Large intestine (tissue), 3 donors: ENCODE measurements at regions not wholly inside any gene's neighbourhood (a gene's known extent, or its start where the extent isn't known, plus 50 kb on each side); places are given as distances from the start of the nearest gene placed in this dataset.

Experiments
- DNase-seq, 2 donors: peaks; one replicate each; pipeline versions ENCODE4 v3.0.0 to v3.0.0-alpha.2; 2013
- H3K27ac ChIP-seq: one replicate; pipeline ENCODE4 v1.5.1; 2013; ENCODE audit warnings: low read length
- H3K27me3 ChIP-seq: 2 replicates; pipeline ENCODE4 v1.6.1; 2013; ENCODE audit warnings: low read length; ENCODE audit not compliant: control insufficient read depth, insufficient read depth
- H3K36me3 ChIP-seq: 2 replicates; pipeline ENCODE4 v1.6.1; 2013; ENCODE audit warnings: low read length; ENCODE audit not compliant: control insufficient read depth, insufficient read depth
- H3K4me1 ChIP-seq: one replicate; pipeline ENCODE4 v1.6.1; 2013; ENCODE audit warnings: low read length; ENCODE audit not compliant: control insufficient read depth, insufficient read depth
- H3K4me3 ChIP-seq: one replicate; pipeline ENCODE4 v1.5.1; 2013; ENCODE audit warnings: low read length
- H3K9me3 ChIP-seq: one replicate; pipeline ENCODE4 v1.6.1; 2013; ENCODE audit warnings: mild to moderate bottlenecking, low read depth, low read length, moderate library complexity; ENCODE audit not compliant: control insufficient read depth
- WGBS: methylation state at CpG from one replicate; pipeline ENCODE4 v1.1.5; 2013; ENCODE audit warnings: low lambda C conversion rate; ENCODE audit not compliant: insufficient coverage; 5-methylcytosine and 5-hydroxymethylcytosine counted together

DNA sequence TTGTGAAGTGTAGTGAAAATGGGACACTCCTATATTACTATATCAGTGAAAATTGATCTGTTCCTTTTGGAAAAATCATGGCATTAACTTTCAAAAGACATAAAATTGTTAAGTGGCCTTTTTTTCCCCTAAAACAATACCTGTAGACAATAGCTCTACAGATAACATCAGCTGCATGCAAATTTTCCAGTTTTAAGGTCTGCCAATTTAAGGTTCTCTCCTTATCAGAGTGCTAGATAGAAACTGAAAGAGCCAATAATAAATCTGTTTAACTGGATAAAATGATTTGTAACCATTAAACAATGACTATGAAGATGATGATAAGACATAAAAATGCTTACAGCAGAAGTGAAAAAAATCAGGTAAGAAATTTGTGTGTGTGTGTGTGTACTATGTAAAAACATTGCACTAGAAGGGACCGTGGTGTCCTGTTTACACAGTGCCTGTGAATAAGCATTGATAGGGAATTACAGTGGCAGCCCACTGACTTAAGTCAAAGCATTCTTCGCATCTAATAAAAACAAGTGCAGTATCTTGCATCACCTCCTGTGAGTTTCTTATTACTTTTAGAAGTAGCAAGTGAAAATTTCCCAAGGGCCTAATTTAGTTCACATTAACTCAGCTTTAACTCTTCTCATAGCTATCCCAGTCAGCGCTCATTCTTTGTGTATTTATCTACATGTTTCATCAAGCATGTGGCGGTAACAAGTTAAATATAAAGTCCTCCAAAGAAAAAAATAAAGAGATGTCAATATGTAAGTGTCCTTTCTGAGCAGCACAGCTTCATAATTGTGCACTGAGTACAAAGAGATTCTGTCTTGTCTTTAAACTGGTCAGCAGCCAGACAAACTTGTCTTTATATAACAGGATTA lies 261.9 kb downstream of the ARL4A start:
- no peaks in the 10 kb centered on the region for H3K27me3 ChIP-seq
- H3K4me1 ChIP-seq = no peaks in the 10 kb centered on the region
- WGBS = 40% methylated on average over 1 of the region's 4 CpGs
- H3K9me3 ChIP-seq = no peaks in the 10 kb centered on the region
- no peak for DNase-seq
- H3K36me3 ChIP-seq = no peaks in the 10 kb centered on the region
- no peak overlapping the region for H3K4me3 ChIP-seq
- no peak overlapping the region for H3K27ac ChIP-seq

- Histone ChIP-seq H3K4me3 (no peak overlapping the region), H3K27ac (no peak overlapping the region), H3K36me3 (no peaks in the 10 kb centered on the region), H3K9me3 (no peaks in the 10 kb centered on the region), H3K27me3 (no peaks in the 10 kb centered on the region), H3K4me1 (no peaks in the 10 kb centered on the region)
- DNase-seq = no peak
- WGBS = no CpG with 5 or more reads among the region's 6 CpGs
Measured at GRCh38 chr7:12951397-12951801, 264.0 kb downstream of the ARL4A start.

DNA sequence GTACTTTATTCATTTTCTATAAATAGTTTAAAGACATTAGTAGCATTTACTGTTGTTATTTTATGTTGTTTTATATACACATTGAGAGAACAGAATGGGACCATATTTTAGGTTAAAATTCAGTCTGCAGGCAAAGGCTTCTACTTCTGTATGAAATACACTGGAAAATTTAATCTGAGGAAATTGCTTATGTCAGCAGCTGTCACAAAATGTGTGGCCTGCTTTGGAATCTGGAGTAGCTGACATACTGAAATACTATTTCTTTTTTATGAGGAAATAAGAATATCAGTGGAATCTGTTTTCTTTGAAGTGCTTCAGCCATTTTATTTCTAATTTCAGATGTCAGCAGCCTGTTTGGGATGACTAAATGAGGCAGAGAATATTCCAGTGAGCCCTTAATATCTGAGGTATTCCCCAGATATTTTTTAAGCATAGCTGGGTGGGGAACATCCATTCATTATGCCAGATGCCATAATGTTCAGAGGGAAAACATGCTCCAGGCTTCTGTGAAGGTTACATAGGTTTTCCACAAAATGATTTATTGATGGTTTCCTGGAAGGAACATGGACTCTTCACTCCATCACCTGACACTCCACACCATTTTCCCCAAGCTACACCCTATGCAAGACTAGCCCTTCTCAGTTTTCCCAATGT lies 267.1 kb downstream of the ARL4A start:
- Histone ChIP-seq H3K36me3 (no peaks in the 10 kb centered on the region), H3K4me3 (no peak overlapping the region)

GRCh38 chr7:12957487-12957886 lies 270.1 kb downstream of the ARL4A start:
- Histone ChIP-seq H3K27ac (no peak overlapping the region), H3K9me3 (no peaks in the 10 kb centered on the region), H3K4me3 (no peak overlapping the region), H3K4me1 (no peaks in the 10 kb centered on the region), H3K27me3 (no peaks in the 10 kb centered on the region), H3K36me3 (no peaks in the 10 kb centered on the region)
- WGBS = 58% methylated on average over 4 of the region's 5 CpGs
- peak; percentile 18 to 26 for DNase-seq

More for the DNA sequence above, 267.1 kb downstream of the ARL4A start:
- H3K9me3 ChIP-seq = no peaks in the 10 kb centered on the region
- H3K27me3 ChIP-seq = no peaks in the 10 kb centered on the region
- H3K4me1 ChIP-seq = no peaks in the 10 kb centered on the region
- no peak for DNase-seq
- no peak overlapping the region for H3K27ac ChIP-seq

DNA sequence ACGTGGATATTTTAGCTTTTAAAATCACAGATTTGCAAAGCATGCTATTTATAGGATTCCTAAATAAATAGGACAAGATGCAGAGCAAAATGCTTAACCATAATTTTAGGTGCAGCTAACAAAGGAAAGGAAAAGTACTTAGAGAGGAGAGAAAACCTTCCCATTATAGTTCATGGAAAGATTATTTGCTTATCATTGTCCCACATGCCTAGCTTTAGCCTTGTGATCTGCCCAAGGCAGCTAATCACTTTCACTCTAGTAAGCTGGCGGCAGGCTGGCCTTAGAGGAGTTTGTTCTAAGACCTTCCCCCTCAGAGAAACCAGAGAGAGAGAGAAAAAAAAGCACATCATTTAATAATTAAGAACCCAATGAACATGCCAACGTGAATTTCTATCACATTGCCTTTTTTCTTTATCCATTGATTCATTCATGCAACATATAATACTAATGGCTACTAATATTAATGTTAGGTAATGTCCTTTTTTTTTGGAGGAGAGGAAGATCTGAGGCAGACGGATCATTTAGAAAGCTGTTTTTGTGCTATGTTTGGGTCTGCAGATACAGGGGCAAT lies 274.6 kb downstream of the ARL4A start:
- no CpG with 5 or more reads among the region's 4 CpGs for WGBS
- DNase-seq = no peak
- Histone ChIP-seq H3K36me3 (no peaks in the 10 kb centered on the region), H3K4me1 (no peaks in the 10 kb centered on the region), H3K4me3 (no peak overlapping the region), H3K27ac (no peak overlapping the region), H3K27me3 (no peaks in the 10 kb centered on the region), H3K9me3 (no peaks in the 10 kb centered on the region)

- Histone ChIP-seq H3K36me3 (no peaks in the 10 kb centered on the region), H3K4me1 (no peaks in the 10 kb centered on the region), H3K9me3 (no peaks in the 10 kb centered on the region), H3K27me3 (no peaks in the 10 kb centered on the region), H3K27ac (no peak overlapping the region), H3K4me3 (no peak overlapping the region)
- no peak for DNase-seq
- WGBS = no CpG with 5 or more reads among the region's 1 CpG
Measured at GRCh38 chr7:12963435-12963834, 276.0 kb downstream of the ARL4A start.

DNA sequence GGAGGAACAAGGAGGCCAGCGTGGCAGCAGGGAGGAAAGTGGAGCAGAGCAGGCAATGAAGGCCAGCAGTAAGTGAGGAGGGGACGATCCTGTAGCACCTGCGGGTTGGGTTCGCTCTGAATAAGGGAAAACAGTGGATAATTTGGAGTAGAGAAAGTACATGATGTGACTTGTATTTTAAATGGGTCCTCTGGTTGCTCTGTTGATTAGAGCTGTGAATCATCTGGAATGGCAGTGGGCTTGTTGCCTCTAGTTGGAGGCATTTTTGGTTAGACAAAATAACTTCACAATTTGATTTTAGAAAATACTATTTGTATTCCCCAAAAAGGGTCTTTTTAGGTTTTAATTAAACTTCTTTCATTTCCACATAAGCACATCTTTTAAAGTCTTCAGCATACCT lies 277.4 kb downstream of the ARL4A start:
- Histone ChIP-seq H3K4me1 (no peaks in the 10 kb centered on the region), H3K27ac (no peak overlapping the region), H3K4me3 (no peak overlapping the region), H3K9me3 (no peaks in the 10 kb centered on the region), H3K36me3 (no peaks in the 10 kb centered on the region), H3K27me3 (no peaks in the 10 kb centered on the region)
- DNase-seq = no peak
- no CpG with 5 or more reads among the region's 4 CpGs for WGBS

DNA sequence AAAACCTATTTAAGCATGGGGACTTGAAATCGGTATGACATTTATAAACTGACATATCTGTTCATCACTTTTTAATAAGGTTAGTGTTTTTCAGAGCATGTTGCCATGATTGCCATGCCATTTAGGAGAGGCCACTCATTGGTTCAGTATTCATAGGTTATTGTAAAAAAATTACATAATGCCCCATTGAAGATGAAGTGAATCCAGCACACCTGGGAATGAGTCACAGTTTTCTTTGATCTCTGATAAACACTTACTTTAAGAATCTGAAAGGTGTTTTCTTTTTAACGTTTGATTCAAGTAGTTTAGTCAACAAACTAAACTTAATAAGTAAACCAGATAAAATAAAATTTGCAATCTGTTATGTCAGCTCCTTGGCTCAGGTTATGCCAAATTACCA lies 278.3 kb downstream of the ARL4A start:
- no peak overlapping the region for H3K27ac ChIP-seq
- H3K4me1 ChIP-seq = no peaks in the 10 kb centered on the region
- no peak for DNase-seq
- H3K27me3 ChIP-seq = no peaks in the 10 kb centered on the region
- no CpG with 5 or more reads among the region's 2 CpGs for WGBS
- no peaks in the 10 kb centered on the region for H3K36me3 ChIP-seq
- no peak overlapping the region for H3K4me3 ChIP-seq
- H3K9me3 ChIP-seq = no peaks in the 10 kb centered on the region

DNA sequence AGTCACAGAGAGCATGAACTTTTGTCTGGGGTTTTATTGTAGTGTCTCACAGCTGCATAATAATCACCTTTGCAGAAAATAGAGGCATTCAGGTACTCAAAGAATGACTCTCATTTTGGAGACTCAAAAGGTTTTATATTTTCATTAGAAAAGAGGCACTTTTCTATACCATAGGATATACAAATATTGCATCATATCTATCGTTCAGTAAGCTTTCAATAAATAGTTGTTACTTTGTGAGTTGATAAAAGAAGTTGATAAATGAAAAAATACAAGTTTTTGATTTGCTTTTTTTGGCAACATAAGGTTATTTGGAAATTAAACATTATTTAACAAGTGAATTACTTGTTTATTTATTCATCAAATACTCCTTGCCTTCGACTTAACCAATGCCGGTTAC lies 279.9 kb downstream of the ARL4A start:
- no peaks in the 10 kb centered on the region for H3K27me3 ChIP-seq
- WGBS = 80% methylated on average over 1 of the region's 3 CpGs
- no peaks in the 10 kb centered on the region for H3K36me3 ChIP-seq
- no peaks in the 10 kb centered on the region for H3K4me1 ChIP-seq
- H3K9me3 ChIP-seq = no peaks in the 10 kb centered on the region
- no peak overlapping the region for H3K27ac ChIP-seq
- no peak for DNase-seq
- H3K4me3 ChIP-seq = no peak overlapping the region

DNA sequence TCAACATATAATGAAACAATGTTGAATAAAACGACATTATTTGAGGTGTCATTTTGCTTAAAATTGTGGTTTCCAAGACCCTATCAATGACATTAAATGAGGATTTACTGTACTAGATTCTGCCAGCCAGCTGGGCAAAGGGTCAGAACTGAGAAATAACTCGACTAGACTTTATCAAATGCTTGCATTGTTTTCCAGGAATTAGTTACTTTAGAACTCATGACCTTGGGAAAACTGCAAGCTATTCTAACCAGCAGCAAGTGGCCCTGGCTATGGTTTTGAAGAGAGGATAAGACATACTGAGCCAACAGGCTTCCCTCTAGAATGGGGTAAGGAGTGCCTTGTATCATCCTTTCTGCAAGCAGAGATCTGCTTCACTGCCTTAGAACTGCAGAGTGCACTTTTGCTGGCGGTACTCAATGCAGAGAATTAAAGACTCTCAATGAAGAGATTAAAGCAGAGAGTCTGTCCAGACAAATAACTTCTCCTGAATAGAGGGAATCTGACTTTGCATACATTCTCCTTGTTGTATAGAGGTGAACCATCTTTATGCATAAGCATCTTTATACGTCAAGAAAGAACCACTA lies 281.5 kb downstream of the ARL4A start:
- Histone ChIP-seq H3K4me3 (no peak overlapping the region), H3K27me3 (no peaks in the 10 kb centered on the region), H3K4me1 (no peaks in the 10 kb centered on the region), H3K9me3 (no peaks in the 10 kb centered on the region), H3K36me3 (no peaks in the 10 kb centered on the region), H3K27ac (no peak overlapping the region)
- no peak for DNase-seq
- WGBS = 100% methylated on average over 2 of the region's 4 CpGs
